Stimulated activated CD4-positive, alpha-beta T cell treated with anti-CD3 and anti-CD28 coated beads, TNF-alpha, amount 100 ng/mL, for 24 hours (primary cell): ENCODE measurements at regions not wholly inside any gene's neighbourhood (a gene's known extent, or its start where the extent isn't known, plus 50 kb on each side); places are given as distances from the start of the nearest gene placed in this dataset.
"Not testable (repeated sequence)": the region's sequence is repeated elsewhere in the genome, so short reads cannot be mapped to it uniquely, and the experiment has no call there.

Experiments used
- DNase-seq, 3 experiments: peaks; one replicate each; pipeline ENCODE4 v3.0.0-alpha.2; 2020; ENCODE audit warnings: low read depth in 3 of 3

DNA sequence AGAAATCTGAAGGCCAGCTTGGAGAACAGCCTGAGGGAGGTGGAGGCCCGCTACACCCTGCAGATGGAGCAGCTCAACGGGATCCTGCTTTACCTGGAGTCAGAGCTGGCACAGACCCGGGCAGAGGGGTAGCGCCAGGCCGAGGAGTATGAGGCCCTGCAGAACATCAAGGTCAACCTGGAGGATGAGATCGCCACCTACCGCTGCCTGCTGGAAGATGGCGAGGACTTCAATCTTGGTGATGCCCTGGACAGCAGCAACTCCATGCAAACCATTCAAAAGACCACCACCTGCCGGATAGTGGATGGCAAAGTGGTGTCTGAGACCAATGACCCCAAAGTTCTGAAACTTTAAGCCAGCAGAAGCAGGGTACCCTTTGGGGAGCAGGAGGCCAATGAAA lies 318.4 kb downstream of the ZFHX3 start:
- DNase-seq = not testable (repeated sequence)

DNA sequence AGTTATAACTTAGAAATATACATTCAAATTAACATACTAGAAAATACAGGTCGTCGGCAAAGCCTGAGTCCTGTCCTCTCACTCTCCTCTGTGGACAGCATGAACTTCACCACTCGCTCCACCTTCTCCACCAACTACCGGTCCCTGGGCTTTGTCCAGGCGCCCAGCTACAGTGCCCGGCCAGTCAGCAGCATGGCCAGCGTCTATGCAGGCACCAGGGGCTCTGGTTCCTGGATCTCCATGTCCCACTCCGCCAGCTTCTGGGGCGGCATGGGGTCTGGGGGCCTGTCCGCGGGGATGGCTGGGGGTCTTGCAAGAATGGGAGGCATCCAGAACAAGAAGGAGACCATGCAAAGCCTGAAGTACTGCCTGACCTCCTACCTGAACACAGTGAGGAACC lies 319.4 kb downstream of the ZFHX3 start:
- DNase-seq = no peak

DNA sequence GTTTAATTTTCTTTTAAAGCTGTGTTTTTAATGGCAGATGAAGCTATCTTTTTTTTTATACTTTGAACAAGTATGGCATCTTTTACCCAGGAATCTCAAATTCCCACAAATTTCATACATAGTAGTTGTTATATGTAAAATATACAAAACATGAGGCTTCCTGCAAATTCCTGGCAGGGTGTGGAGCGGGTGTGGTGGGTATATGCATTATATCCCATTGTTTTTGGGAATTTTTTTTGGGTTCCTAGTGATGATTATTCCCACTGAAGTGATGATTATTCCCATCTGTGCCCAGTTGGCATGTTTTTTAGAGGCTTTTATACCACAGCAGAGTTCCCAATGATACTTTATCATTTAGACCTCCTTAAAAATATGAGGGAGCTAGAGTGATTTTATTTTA lies 320.4 kb downstream of the ZFHX3 start:
- no peak for DNase-seq

DNA sequence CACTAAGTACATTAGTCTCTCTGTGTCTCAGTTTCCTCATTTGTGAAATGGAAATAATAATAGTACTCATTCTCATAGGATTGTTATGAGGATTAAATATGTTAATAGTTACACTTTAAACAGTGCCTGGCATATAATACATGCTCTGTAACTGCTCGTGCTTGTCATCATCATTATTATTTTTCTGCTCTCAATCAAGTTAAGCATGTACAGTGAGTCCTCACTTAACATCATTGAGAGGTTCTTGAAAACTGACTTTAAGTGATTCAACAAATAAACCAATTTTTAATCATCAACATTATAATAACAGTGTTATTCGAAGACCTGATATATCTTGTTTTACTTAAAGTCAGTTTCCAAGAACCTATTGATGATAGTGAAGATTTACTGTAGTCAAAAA lies 322.3 kb downstream of the ZFHX3 start:
- no peak for DNase-seq

DNA sequence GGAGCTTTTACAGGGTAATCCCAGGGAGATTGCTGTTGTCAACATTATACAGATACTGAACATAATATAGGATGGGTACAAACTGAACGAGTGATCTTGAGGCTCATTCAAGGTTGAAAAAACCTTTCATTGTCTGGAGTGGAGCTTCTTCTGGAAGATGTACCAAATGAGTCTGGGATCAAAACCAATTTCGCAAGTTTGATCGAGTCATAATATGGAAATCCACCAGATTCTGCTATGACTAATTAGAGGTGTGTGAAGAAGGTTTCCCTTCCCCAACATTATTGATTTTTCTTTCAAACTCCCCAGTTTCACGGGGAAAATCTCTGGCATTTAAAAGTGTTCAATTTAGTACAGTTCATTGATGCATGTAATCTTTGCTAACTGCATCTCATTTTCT lies 324.1 kb downstream of the ZFHX3 start:
- no peak for DNase-seq

DNA sequence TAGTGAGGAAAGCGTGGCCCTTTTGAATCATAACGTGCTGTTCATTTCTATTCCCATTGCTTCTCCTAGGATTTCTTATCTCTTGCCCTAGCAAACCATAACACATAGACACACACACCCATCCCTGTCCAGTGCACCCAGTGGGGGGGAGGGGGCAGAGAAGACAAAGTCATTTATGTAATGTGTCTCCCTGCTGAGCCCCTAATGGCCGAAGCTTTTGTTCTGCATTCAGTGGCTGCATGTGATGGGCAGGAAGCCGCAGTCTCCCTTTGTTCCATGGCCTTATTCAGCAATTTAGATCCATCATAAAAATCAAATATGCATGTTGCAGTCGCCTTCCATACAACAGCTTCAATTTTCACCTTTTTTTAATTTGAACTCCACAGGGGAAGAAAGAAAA lies 325.4 kb downstream of the ZFHX3 start:
- DNase-seq = no peak

DNA sequence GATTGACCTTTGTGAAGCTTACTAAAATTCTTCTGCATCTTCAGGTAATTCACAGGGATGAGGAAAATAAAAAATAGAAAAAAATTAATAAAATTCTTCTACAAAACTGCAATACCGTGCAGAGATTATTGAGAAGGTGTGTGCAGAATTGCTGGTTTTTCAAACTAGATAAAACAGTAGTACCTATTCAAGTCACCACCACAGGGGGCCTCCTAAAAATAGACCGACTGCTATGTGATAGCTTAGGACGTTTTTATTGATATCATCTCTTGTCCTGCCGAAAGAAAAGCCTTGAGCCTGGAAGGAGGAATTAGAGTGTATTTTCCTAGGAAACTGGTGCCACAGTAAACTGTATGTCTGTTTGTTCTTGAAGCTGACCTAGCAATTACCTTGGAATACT lies 325.9 kb downstream of the ZFHX3 start:
- DNase-seq = no peak

DNA sequence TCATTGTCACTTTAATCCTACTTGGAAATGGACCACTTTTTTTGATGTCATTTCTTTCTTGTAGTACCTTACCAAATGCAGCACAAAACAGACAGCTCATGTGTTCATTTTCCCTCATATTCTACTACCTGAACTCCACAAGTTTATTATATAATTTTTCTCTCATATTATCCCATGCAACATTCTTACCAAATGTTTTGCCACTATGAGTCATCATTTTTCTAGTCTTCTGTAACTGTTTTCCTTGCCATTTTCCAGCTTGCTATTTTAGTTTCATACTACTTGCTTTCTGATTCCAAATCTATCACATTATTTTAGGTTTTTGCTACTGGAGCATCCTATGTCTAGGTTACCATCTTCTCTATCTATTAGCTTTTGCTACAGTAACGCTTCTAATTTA lies 332.7 kb downstream of the ZFHX3 start:
- DNase-seq = no peak

DNA sequence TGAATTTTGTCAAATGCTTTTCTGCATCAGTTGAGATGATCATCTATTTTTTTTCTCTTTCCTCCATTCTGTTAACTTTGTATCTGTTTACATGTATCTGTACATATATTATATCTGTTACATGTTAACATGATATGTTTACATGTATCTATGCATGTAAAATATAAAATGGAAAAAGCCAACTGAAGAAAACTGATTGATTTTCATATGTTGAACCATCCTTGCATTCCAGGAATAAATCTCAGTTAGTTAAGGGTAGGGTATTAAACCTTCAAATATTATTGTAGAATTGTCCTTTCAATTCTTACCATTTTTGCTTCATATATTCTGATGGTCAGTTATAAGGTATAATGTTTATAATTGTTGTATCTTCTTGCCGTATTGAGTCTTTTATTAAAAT lies 336.1 kb downstream of the ZFHX3 start:
- no peak for DNase-seq

DNA sequence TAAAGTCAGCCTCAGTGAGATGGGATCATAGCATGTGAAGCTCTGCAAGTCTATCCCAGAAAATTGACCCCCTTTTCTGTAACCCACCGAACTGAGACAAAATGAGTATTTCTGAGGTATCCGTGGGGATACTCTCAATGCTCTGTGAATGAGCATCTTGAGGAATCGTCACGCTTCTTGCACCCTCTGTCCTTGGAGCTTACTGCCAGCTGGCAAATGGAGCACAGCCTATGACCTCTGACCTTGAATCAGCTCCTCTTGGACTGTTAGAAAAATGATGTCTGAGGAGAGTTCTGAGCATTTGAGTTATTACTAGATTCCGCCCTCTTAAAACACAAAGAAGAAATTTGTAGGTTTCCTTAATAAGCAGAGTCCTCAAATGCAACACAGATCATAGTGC lies 342.1 kb downstream of the ZFHX3 start:
- DNase-seq = no peak

DNA sequence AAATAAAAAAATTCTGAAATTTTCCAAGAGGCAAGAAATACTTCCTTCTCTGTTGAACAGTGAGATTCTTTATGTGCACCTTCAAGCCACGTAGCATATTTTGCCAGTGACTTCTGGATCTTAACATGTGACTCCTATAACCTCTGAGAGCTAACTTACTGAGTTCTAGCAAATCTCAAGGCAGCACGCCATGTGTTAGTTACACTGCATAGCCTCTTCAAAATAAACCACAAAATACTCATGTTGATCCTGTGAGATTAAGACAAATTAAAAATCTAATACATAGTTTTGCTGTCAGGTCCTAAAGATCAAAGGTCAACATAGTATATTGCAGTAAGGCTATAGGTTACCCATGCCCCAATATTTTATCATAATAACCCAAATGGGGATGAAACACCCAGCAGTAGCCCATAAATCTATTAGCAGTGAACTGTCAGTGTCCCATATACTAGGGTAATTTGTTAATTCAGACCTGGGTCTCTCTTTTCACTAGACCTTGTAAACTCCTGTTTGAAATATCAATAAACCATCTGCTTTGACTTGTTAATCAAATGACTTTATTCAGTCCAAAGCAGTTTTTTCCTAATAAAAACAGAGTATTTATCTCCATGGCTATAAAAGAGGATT lies 343.1 kb downstream of the ZFHX3 start:
- DNase-seq = no peak

DNA sequence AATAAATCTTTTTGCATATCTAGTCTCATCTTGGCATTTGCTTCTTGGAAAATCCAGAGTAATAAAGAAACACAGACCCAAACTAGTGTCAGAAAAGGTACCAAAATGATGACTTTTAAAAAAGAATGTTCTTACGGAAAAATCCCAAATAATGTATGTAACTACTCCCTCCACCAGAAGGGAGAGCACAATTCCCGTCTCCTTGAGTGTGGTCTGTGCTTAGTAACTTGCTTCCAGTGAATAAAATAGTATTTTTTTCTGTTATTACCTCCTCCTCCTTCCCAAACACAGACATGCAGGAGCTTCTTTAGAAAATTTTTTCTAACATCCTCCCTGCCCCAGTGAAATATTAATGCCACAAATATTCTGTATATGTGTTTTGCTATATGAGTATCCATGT lies 358.1 kb downstream of the ZFHX3 start:
- no peak for DNase-seq

DNA sequence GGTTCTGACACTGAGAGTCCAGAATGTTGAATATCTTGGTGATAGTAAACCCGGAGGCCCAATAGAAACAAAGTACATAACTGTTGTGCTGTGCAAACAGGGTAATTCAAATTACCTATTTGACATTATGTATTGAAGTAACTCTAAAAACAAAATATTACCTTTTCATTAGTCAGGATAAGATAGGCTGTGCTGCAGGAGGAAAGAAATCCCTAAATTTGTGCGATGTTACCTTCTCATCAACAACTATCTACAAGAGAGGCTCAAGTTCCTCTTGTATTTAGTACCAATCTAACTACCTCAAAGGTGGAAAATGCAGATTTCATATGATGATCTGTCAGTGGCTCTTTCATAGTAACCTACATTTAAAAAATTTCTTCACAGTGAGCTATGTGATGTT lies 367.2 kb downstream of the ZFHX3 start:
- DNase-seq = no peak

DNA sequence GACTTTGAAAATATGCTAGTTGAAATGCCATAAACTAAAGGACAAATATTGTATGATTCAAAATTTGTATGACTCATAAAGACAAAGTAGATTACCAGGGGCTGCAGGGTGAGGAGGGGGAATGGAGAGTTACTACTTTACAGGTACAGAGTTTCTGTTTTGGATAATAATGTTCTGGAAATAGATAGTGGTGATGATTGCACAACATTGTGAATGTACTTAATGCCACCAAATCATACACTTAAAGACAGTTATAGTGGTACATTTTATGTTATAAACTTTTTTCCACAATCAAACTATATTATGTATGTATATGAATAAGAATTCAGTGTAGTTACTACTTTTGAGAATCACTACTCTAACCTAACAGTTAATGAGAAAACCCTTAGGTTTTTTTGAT lies 368.1 kb downstream of the ZFHX3 start:
- DNase-seq = no peak

DNA sequence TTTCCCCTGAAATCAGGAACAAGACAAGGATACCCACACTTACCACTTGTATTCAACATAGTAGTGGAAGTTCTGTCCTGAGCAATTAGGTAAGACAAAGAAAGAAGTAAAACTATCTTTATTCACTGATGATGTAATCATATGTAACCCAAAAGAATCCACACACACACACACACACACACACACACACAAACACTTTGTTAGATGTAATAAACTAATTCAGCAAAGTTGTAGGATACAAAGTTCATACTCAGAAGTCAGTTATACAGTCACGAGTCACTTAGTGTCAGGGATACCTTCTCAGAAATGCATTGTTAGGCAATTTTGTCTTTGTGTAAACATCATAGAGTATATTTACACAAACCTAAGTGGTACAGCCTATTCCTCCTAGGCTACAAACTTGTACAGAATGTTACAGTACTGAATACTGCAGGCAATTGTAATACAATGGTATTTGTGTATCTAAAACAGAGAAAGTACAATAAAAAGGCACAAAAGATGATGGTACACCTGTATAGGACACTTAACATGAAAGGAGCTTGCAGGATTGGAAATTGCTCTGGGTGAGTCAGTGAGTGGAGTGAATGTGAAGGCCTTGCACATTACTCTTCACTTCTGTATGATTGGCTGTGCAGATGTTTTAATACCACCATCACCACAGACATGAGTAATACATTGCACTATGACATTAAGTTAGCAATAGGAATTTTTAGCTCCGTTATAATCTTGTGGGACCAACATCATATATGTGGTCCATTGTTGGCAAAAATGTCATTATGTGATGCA lies 370.1 kb downstream of the ZFHX3 start:
- DNase-seq = no peak

DNA sequence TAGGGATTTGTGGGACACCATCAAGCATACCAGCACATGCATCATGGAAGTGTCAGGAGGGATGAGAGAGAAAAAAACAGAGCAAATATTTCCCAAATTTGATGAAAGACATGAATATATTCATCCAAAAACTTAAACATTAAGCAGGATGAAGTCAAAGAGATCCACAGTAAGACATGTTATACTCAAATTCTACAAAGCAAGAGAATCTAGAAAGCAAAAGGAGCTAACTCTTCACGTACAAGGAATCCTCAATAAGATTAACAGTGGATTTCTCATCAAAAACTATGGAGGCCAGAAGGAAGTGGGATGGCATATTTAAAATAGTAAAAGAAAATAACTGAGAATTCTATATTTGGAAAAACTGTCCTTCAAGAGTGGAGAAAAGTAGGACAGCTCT lies 374.8 kb downstream of the ZFHX3 start:
- no peak for DNase-seq

DNA sequence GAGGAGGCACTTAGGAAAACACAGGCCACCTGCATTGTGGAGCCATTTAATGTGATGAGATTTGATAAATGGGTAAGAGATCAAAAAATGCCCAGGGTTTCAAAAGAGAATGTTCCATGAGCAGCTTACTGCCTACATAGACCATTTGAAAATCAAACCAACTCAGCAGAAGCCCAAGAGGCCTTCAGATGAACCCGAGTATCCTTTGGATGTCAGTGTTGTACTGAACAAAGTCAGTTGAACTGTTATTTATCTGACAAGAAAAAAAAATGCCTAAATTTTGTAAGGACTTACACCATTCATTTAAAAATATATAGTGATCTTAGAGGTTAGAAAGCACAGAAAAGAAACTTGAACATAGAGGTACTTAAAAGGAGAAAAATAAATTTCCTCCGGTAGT lies 381.7 kb downstream of the ZFHX3 start:
- no peak for DNase-seq

DNA sequence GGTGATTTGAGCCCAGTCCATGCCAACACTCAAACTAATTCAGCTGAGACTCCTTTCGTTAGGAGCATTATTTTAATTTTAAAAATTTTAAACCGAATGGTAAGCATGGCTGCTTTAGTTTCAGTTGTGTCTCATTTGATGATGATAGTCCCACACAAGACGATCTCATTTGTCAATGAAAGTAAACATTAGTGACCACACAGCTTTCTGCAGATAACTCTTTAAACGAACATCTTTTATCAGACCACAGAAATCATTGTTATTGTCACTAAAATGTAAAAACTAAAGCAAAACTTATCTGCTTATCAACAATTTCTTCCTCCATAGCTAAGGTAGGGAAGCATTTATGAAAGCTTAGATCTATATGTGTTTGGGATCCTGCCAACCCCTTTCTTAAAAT lies 382.2 kb downstream of the ZFHX3 start:
- no peak for DNase-seq

DNA sequence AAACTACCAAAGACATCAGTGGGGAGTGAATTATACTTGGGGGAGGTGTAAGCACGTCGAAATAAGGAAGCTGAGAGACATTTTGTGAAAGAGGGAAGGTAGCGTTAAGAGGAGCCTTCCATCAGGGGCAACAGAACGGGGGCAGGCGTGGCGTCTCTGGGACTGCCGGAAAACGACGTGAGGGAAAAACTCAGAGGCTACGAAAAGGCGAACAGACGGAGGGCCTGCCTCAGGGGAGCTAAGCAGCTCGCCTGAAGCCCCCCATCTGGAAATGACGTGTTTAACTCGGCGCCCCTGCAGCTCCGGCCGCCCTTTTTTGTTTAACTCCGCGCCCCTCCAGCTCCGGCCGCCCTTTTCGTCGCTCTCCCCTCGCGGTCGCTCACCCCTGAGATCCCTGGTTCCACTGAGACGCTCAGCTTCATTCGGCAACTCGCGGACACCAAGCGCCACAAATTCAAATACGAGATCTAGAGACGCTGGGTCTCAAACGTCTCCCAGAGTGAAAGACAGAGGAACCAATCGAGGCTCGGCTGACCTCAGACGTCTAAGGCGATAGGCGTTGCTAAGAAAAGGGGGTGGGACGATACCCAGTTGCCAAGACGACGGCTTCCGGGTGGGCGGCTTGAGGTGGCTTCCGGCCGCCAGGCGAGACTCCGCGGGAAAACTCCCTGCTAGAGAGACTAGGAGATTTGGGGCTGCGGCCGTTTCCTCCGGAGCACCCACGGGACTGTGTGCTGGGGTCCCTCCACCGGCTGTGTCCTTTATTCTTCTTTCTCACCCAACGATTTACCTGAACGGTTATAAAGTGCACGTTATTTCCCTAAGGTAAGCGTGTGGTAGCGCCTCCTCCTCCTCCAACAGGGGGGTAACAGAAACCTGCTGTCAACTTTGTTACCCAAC lies 383.2 kb downstream of the ZFHX3 start:
- peak; percentile 87 to 95 (median 92) for DNase-seq

DNA sequence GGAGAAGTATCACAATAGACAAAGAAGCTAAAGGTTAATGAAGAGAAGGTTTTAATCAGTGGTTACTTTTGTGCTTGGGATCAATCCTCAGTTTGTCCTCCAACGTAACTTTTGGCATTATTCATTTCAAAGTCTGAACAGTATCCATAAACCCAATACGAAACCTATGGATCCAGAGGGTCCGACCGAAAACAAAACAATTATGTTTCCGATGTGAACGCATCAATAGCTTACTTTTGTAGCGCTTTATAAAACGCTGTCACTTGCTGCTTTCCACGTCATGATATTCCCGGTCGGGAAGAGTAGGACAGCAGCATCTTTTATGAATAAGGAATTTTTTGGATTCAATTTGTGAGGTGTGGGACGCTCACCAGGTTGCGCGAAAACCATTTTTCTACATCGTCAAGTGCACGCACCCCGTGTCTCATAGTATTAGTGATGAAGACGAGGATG lies 383.8 kb downstream of the ZFHX3 start:
- no peak for DNase-seq

DNA sequence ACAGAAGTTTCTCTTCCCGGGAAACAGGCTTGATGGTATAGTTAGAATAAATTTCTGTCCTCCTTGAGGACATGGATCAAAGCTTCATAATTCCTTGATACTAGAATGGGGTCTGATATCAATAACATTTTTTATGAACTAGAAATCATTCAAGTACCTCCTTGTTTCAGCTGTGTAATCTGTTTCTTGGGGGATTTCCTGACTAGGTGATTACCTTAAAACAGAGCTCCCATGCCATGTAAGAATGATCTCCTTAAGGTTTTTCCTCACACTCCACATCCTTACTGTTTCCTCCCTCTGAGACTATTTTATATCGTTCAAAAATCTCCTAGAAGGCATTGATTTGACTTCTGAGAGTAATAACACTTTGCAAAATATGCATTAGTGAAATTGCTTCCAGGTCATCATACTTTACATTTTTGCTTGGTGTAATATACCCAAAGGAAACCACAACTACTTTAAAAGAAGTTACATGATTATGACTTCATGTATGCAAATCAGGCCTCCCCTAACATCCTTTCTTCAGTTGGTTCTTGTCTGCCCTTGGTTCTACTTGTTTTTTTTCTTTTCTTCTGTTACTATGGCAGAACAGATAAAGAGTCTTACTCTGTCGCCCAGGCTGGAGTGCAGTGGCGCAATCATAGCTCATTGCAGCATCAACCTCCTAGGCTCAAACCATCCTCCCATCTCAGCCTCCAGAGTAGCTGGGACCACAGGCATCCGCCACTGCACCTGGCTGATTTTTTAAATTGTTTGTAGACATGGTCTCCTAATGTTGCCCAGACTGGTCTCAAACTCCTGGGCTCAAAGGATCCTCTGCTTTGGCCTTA lies 388.8 kb downstream of the ZFHX3 start:
- no peak for DNase-seq

DNA sequence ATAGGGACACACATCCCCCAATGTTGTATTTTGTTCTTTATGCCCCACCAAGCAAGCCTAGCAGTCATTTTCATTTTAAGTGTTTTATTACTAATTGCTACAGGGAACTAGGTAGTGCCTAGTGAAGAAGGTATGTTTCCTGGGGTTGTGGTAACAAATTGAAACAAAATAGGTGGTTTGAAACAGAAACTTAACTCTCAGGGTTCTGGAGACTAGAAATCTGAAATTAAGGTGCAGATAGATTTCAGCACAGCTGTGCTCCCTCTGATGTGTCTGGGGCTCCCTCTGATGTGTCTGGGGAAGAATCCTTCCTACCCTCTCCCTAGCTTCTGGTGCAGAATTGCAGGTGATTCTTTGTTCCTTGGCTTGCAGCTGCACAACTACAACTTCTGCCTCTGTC lies 390.1 kb downstream of the ZFHX3 start:
- no peak for DNase-seq
